LHCN-M2 (cell line): ENCODE measurements at regions not wholly inside any gene's neighbourhood (a gene's known extent, or its start where the extent isn't known, plus 50 kb on each side); places are given as distances from the start of the nearest gene placed in this dataset.

Source experiments
- DNase-seq: peaks from one replicate; pipeline ENCODE4 v3.0.0-alpha.2; 2012; ENCODE audit warnings: low read depth

- no peak for DNase-seq
Measured at GRCh38 chr2:238963161-238963970, 115.5 kb downstream of the TWIST2 start.

DNA sequence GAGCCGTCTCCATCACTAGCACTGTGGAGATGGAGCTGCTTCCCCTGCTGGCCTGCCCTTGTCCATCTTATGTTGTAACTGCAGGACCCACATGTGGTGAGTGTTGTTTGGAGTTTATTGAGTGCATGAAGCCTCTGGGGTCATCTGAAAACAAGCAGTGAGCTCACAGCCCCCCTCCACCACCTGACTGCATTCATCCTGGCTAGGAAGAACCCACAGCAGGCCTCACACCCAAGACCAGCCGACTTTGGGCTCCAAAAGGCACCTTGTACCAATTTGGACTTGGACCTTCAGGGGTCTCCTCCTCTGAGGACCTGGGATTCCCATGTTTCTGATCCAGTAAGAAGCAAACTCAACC is 116.1 kb downstream of the TWIST2 start:
- no peak for DNase-seq

DNA sequence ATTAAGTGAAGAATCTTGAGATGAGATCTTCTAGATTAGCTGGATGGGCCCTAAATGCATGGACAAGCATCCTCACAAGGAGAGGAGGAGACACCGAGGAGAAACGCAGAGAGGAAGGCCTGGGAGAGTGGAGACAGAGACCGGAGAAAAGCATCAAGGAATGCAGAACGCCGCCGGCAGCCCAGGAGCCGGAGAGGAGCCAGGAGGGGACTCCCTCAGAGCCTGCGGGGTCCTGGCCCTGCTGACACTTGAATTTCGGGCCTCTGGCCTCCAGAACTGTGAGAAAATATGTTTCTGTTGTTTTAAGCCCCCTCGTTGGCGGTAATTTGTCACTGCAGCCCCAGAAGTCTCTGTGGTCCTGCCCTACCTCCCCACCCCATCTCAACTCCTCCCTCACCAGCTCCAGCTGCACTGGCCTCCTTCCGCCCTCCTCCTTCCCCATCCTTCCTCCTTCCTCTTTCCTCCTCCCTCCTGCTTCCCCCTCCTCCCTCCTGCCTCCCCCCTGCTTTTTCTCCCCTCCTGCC is 116.7 kb downstream of the TWIST2 start:
- DNase-seq = no peak

- DNase-seq = no peak
Measured at GRCh38 chr2:238965371-238966071, 117.6 kb downstream of the TWIST2 start.

GRCh38 chr2:238966072-238966937 is 118.4 kb downstream of the TWIST2 start:
- no peak for DNase-seq

- no peak for DNase-seq
Measured at GRCh38 chr2:238967031-238967977, 119.4 kb downstream of the TWIST2 start.

DNA sequence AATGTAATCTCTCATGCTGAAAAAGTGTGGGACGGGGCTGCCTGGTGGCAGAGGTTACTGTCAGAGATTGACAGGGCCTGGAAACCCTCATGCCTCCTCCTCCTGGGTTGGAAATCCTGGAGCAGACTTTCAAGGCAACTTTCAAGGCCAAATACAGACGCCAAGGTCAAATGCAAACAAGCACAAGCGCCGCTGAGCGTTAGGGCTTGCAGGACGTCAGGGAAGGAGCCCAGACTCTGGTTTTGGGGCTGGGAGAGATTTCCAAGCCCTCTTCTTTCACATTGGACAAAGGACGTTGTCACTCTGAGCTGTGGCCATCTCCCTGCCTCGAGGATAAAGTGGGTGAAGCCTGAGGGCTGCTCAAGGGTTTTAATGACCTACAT is 120.1 kb downstream of the TWIST2 start:
- DNase-seq = no peak

- no peak for DNase-seq
Measured at GRCh38 chr2:238968616-238969384, 120.9 kb downstream of the TWIST2 start.

GRCh38 chr2:238969857-238970256 is 122.0 kb downstream of the TWIST2 start:
- no peak for DNase-seq

DNA sequence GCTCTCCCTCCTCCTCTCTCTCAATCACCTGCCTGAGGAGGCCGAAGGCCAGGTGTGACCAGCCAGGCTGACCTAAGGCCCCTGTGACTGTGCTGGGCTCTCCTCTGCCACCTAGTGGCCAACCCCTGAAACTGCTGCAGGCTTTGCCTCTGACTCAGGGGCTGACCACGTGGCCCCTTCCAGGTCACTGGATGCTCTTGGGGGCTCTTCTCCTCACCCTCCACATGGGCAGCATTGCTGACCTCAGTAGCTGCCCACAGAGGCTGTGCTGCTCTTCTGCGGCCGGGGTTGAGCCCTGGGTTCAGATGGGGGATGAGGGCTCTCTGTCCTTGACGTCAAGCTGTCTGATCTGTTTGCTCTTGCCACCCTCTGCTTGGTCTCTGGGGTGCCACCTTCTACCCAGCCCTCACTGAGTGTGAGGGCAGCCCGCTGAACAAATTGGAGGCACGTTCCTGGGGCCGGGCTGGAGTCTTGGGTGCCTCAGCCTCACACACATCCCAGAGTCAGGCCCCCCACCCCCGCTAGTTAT is 122.7 kb downstream of the TWIST2 start:
- peak; percentile 49 for DNase-seq

- no peak for DNase-seq
Measured at GRCh38 chr2:238971318-238972145, 123.6 kb downstream of the TWIST2 start.

DNA sequence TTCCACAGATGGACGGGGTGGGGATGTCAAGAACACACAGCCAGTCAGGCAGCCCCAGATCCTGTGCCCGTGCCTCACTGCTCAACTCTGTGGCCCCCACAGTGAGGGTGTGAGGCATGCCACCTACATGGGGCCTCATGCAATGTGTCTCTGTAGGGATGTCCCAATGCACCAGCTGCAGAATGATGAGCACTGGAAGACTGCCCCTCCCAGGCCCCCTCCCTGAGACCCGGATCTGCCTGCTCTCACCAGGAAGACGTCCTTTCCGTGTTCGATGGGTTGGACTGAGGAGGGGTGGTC is 124.2 kb downstream of the TWIST2 start:
- no peak for DNase-seq

- DNase-seq = peak; percentile 45
Measured at GRCh38 chr2:238973038-238973739, 125.3 kb downstream of the TWIST2 start.

DNA sequence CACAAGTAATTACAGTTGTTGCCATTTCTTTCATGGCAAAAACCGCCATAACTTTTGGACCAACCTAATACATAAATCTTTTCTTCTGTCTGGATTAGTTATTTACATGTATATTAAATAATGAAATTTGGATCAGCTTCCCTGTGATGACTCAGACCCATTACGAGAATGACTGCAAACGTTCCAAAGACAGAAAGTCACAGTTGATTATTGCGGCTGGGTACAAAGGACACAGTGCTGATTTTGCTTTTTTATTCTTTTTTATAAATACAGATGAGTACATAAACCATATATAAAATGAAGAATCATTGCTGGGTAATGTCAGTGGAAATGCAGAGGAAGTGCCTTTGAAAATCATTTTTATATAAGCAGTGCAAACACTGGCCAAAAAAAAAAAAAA is 126.2 kb downstream of the TWIST2 start:
- DNase-seq = peak; percentile 32

- peak; percentile 91 for DNase-seq
Measured at GRCh38 chr2:238974501-238975166, 126.7 kb downstream of the TWIST2 start.

DNA sequence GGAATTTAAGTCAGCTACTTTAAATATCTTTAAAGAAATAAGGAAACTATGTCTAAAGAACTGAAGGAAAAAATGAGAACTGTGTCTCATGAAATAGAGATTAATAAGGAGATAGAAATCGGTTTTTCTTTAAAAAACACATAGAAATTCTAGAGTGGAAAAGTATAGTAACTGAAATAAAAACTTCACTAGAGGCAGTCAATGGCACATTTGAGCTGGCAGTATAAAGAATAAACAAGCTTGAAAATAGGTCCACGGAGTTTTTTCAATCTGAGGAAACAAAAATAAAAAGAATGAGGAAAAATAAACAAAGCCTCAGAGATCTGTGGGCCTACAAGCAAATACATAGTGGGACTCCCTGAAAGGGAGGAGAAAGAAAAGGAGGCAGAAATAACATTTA is 127.5 kb downstream of the TWIST2 start:
- DNase-seq = no peak

DNA sequence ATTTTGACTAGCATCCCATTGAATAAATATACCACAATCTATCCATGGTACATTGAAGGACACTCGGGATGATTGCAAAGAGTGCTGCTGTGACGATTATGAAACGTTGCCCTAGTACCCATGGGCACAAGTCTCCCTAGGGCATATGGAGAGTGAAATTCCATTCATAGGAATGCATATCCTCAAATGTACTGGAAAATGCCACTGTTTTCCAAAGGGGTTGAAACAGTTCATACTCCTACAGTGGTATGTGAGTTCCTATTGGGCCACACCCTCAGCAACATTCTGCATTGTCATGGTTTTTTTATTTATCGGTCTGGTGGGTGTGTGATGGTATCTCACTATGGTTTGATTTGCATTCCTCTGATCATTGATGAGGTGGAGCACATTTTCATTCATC is 130.6 kb downstream of the TWIST2 start:
- no peak for DNase-seq

- no peak for DNase-seq
Measured at GRCh38 chr2:238979636-238980035, 131.8 kb downstream of the TWIST2 start.
